ENCODE measurements at regions not wholly inside any gene's neighbourhood (a gene's known extent, or its start where the extent isn't known, plus 50 kb on each side); places are given as distances from the start of the nearest gene placed in this dataset.

DNA sequence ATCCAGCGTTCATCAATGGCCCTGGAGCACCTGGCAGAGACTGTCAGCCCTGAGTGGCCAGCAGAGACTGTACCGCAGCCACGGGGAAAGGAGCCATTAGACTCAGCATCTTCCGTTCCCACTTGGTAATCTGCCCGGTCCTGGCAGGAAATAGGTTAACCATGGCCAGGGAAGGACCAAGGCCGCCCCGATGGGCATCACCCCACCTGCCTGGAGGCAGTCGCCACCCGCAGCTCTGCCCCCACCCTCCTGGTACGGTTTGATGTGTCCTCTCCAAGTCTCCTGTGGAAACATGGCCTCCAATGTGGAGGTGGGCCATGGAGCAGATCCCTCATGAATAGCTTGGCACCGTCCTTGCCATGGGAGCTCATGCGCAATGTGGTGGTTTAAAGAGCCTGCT, 75.3 kb downstream of the RTP5 start:
- no CpG with 5 or more reads among the region's 12 CpGs for WGBS (ENCODE audit: extremely low coverage, insufficient read length, low lambda C conversion rate)
- H3K79me2 ChIP-seq (ENCODE audit: insufficient read depth, low read length) = no peaks in the 10 kb centered on the region
- H4K8ac ChIP-seq (replicated peaks; ENCODE audit: insufficient read length, low read depth, low read length) = no peak overlapping the region
- no peak overlapping the region for H3K18ac ChIP-seq (ENCODE audit: insufficient read length, low read depth, low read length)
- Mint-ChIP-seq H3K9me3 (peaks cover 9 to 12% of the 10 kb centered on the region in 2 experiments), H3K27me3 (ENCODE audit: low read depth) (peaks cover 75% of the 10 kb centered on the region), H3K4me1 (peaks cover 21 to 22% of the 10 kb centered on the region in 2 experiments), H3K36me3 (ENCODE audit: insufficient read depth in 1 of 3, low read depth in 3 of 3) (peaks cover 3 to 11% (median 10%) of the 10 kb centered on the region in 3 experiments; a peak in 6 of 7 replicates), H3K27ac (no peak overlapping the region), H3K4me3 (no peak overlapping the region)
- H4K5ac ChIP-seq (ENCODE audit: insufficient read length, low read depth, low read length) = no peak overlapping the region
- no peak overlapping the region for H3T11ph ChIP-seq (ENCODE audit: low read length)
- no peak overlapping the region for H3K23ac ChIP-seq (ENCODE audit: insufficient read length, low read depth, low read length)
- H3K56ac ChIP-seq (ENCODE audit: insufficient read length, low read depth, low read length) = no peak overlapping the region
- no peak overlapping the region for H2BK120ac ChIP-seq (ENCODE audit: low read depth, low read length, poor library complexity, severe bottlenecking)
- H3K4me1 ChIP-seq (ENCODE audit: insufficient read depth, low read length) = peaks cover 4% of the 10 kb centered on the region; the same call in 1 of the 2 replicates
- H3K23me2 ChIP-seq (ENCODE audit: insufficient read length, low read depth, low read length, poor library complexity, severe bottlenecking) = peaks cover 2% of the 10 kb centered on the region
- TF ChIP-seq, protein P1, sequence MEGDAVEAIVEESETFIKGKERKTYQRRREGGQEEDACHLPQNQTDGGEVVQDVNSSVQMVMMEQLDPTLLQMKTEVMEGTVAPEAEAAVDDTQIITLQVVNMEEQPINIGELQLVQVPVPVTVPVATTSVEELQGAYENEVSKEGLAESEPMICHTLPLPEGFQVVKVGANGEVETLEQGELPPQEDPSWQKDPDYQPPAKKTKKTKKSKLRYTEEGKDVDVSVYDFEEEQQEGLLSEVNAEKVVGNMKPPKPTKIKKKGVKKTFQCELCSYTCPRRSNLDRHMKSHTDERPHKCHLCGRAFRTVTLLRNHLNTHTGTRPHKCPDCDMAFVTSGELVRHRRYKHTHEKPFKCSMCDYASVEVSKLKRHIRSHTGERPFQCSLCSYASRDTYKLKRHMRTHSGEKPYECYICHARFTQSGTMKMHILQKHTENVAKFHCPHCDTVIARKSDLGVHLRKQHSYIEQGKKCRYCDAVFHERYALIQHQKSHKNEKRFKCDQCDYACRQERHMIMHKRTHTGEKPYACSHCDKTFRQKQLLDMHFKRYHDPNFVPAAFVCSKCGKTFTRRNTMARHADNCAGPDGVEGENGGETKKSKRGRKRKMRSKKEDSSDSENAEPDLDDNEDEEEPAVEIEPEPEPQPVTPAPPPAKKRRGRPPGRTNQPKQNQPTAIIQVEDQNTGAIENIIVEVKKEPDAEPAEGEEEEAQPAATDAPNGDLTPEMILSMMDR (conservative IDR thresholded peaks at IDR 0.05) = no peak
- H2AFZ ChIP-seq (ENCODE audit: low read length) = no peak overlapping the region
- no peak overlapping the region for H2BK15ac ChIP-seq (ENCODE audit: low read depth, low read length)
- no peaks in the 10 kb centered on the region for H3K79me1 ChIP-seq (ENCODE audit: insufficient read depth, low read depth, low read length, poor library complexity, severe bottlenecking)
- H3K4me2 ChIP-seq (ENCODE audit: insufficient read depth, insufficient read length, low read length) = no peak overlapping the region
- peak; percentile 22 for DNase-seq
- no peaks in the 10 kb centered on the region for H3K9me3 ChIP-seq (ENCODE audit: control insufficient read depth, low read depth, low read length)
- no peak overlapping the region for H4K91ac ChIP-seq (ENCODE audit: insufficient read length, low read depth, low read length)
- H2BK20ac ChIP-seq (ENCODE audit: low read depth, low read length, poor library complexity, severe bottlenecking) = no peak overlapping the region
- no peak overlapping the region for H2BK5ac ChIP-seq (ENCODE audit: insufficient read length, low read length)
- H2BK12ac ChIP-seq (ENCODE audit: insufficient read length, low read depth, low read length) = no peak overlapping the region
- H2AK5ac ChIP-seq (ENCODE audit: insufficient read length, low read length) = no peak overlapping the region
- H3K27me3 ChIP-seq (ENCODE audit: insufficient read depth, low read length) = peaks cover 11% of the 10 kb centered on the region; the same call in 1 of the 2 replicates
- H3K27ac ChIP-seq (ENCODE audit: insufficient read length, low read depth, low read length) = no peak overlapping the region
- no peaks in the 10 kb centered on the region for H4K20me1 ChIP-seq (ENCODE audit: control insufficient read depth, insufficient read depth, insufficient read length)
- no peak overlapping the region; the same call in 1 of the 2 replicates for H3K14ac ChIP-seq (ENCODE audit: insufficient read depth, low read length)
- H3K4ac ChIP-seq (ENCODE audit: low read depth, low read length) = no peak overlapping the region
- no peak overlapping the region for H3K9ac ChIP-seq (ENCODE audit: extremely low read depth, insufficient read length, low read length)
